ENCODE measurements at regions not wholly inside any gene's neighbourhood (a gene's known extent, or its start where the extent isn't known, plus 50 kb on each side); places are given as distances from the start of the nearest gene placed in this dataset.

GRCh38 chr7:91372323-91372722 is 108.1 kb downstream of the FZD1 start:
- TF ChIP-seq CTCF (IDR thresholded peaks at IDR 0.05; ENCODE audit: insufficient read depth, low read length, poor library complexity, severe bottlenecking) (no peak), EZH2phosphoT487 (conservative IDR thresholded peaks at IDR 0.05; ENCODE audit: low read length) (no peak)

All from SU-DHL-6 (cell line).